Panc1 (cell line): ENCODE measurements at regions not wholly inside any gene's neighbourhood (a gene's known extent, or its start where the extent isn't known, plus 50 kb on each side); places are given as distances from the start of the nearest gene placed in this dataset.

Experiments used
- TCF7L2 ChIP-seq: IDR thresholded peaks from 2 replicates; pipeline ENCODE4 v1.6.1; 2011; ENCODE audit warnings: mild to moderate bottlenecking, low read depth, low read length, inconsistent platforms
- TF ChIP-seq, protein P1 (sequence below): fragments of 450-650 bp; IDR thresholded peaks from 2 replicates; pipeline ENCODE4 v1.5.1; 2017; ENCODE audit warnings: mild to moderate bottlenecking
- TF ChIP-seq, protein P2 (sequence below), 2 experiments: IDR thresholded peaks; 2 replicates each; pipeline ENCODE4 v1.6.1; 2011 to 2012; ENCODE audit warnings: low read depth in 2 of 2, control low read depth in 1 of 2, low read length in 1 of 2, mild to moderate bottlenecking in 1 of 2, moderate library complexity in 1 of 2; ENCODE audit not compliant: insufficient read depth in 1 of 2

DNA sequence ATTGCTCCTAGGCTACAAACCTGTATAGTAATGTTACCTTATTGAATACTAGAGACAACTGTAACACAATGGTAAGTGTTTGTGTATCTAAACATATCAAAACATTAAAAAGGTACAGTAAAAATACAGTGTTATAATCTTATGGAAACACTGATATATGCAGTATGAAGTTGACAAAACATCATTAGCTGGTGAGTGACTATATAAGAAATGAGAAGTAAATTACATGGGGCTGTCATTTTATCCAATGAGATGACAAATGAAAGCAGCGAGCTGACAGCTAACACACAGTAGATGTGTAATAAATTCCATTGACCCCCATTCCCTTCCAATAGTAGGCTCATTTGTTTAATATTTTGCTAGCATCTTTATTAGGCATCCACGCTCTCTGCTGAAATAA lies 198.1 kb upstream of the GHITM start:
- TF ChIP-seq, protein P1, sequence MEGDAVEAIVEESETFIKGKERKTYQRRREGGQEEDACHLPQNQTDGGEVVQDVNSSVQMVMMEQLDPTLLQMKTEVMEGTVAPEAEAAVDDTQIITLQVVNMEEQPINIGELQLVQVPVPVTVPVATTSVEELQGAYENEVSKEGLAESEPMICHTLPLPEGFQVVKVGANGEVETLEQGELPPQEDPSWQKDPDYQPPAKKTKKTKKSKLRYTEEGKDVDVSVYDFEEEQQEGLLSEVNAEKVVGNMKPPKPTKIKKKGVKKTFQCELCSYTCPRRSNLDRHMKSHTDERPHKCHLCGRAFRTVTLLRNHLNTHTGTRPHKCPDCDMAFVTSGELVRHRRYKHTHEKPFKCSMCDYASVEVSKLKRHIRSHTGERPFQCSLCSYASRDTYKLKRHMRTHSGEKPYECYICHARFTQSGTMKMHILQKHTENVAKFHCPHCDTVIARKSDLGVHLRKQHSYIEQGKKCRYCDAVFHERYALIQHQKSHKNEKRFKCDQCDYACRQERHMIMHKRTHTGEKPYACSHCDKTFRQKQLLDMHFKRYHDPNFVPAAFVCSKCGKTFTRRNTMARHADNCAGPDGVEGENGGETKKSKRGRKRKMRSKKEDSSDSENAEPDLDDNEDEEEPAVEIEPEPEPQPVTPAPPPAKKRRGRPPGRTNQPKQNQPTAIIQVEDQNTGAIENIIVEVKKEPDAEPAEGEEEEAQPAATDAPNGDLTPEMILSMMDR: no peak
- TF ChIP-seq TCF7L2: no peak
- TF ChIP-seq, protein P2, sequence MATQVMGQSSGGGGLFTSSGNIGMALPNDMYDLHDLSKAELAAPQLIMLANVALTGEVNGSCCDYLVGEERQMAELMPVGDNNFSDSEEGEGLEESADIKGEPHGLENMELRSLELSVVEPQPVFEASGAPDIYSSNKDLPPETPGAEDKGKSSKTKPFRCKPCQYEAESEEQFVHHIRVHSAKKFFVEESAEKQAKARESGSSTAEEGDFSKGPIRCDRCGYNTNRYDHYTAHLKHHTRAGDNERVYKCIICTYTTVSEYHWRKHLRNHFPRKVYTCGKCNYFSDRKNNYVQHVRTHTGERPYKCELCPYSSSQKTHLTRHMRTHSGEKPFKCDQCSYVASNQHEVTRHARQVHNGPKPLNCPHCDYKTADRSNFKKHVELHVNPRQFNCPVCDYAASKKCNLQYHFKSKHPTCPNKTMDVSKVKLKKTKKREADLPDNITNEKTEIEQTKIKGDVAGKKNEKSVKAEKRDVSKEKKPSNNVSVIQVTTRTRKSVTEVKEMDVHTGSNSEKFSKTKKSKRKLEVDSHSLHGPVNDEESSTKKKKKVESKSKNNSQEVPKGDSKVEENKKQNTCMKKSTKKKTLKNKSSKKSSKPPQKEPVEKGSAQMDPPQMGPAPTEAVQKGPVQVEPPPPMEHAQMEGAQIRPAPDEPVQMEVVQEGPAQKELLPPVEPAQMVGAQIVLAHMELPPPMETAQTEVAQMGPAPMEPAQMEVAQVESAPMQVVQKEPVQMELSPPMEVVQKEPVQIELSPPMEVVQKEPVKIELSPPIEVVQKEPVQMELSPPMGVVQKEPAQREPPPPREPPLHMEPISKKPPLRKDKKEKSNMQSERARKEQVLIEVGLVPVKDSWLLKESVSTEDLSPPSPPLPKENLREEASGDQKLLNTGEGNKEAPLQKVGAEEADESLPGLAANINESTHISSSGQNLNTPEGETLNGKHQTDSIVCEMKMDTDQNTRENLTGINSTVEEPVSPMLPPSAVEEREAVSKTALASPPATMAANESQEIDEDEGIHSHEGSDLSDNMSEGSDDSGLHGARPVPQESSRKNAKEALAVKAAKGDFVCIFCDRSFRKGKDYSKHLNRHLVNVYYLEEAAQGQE (IDR thresholded peaks at IDR 0.05; ENCODE audit: insufficient read depth in 1 of 2, low read depth in 2 of 2, low read length in 1 of 2): no peak
